Dendritic cell treated with granulocyte-macrophage colony-stimulating factor and Interleukin-4, amounts not matched to agents 40 ng/mL and 50 ng/mL, for 4 days (primary cell): ENCODE measurements at regions not wholly inside any gene's neighbourhood (a gene's known extent, or its start where the extent isn't known, plus 50 kb on each side); places are given as distances from the start of the nearest gene placed in this dataset.

Experiments used
- H3K27ac Mint-ChIP-seq: one replicate; pipeline ENCODE4 v1.8.0; 2022; ENCODE audit warnings: mild to moderate bottlenecking, mixed read lengths
- H3K27me3 Mint-ChIP-seq: one replicate; pipeline ENCODE4 v1.8.0; 2022; ENCODE audit warnings: mild to moderate bottlenecking, mixed read lengths
- H3K36me3 Mint-ChIP-seq: one replicate; pipeline ENCODE4 v1.8.0; 2022; ENCODE audit warnings: low read depth, mixed read lengths
- H3K4me1 Mint-ChIP-seq: one replicate; pipeline ENCODE4 v1.8.0; 2022; ENCODE audit warnings: low read depth, mixed read lengths
- H3K4me3 Mint-ChIP-seq: one replicate; pipeline ENCODE4 v1.8.0; 2022; ENCODE audit warnings: mild to moderate bottlenecking, moderate library complexity, mixed read lengths
- H3K9me3 Mint-ChIP-seq: one replicate; pipeline ENCODE4 v1.8.0; 2022; ENCODE audit warnings: mixed read lengths
- intact Hi-C: fragments of 100-400 bp; cut with micrococcal nuclease; formaldehyde crosslinking; loops from one replicate; pipeline ENCODE4 v1.15.0; 2022

DNA sequence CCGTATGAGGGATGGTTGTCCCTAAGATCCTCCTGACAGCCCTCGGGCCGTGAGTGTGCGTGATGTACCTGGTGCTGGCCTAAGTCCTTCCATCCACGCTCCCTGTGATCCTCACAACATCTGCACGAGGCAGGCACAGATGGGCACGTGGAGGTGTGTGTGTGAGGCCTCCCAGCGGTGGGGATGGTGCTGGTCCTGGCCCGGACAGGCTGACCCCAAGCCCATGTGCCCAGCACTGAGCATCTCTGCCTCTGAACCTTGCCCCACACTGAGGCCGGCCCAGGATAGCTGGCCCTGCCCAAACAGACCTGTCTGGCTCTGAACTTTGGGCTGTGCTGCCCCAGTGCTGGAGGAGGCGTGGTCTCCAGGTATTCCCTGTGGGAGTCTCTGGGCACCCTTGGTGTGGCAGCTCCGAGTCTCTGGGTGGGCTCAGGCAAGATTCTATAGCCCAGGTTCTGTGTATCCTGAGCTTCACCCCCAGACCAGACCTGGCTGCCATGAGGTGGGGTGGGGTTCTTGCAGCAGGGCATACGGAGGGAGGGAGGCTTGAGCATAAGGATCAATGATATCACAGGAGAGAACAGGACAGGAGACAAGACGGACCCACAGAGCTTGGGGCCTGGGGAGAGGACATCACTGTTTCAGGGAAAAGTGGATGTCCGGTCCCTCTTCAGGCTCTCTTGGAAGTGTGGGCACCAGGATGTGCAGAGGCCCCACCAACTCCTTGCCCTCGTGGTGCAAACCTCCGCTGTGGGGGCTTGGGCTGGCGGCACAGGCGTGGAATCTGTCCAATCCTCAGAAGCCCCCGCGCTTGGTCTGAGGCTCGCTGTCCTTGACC lies 881.8 kb downstream of the BRD1 start:
- Mint-ChIP-seq H3K27ac (no peak overlapping the region), H3K27me3 (no peaks in the 10 kb centered on the region), H3K4me3 (no peak overlapping the region), H3K4me1 (no peaks in the 10 kb centered on the region), H3K36me3 (no peaks in the 10 kb centered on the region), H3K9me3 (no peaks in the 10 kb centered on the region)
- intact Hi-C loops, result no loop called here

GRCh38 chr22:48944751-48945620 lies 882.7 kb downstream of the BRD1 start:
- intact Hi-C loops, result no loop called here
- Mint-ChIP-seq H3K4me3 (no peak overlapping the region), H3K4me1 (no peaks in the 10 kb centered on the region), H3K27me3 (no peaks in the 10 kb centered on the region), H3K36me3 (no peaks in the 10 kb centered on the region), H3K27ac (no peak overlapping the region), H3K9me3 (no peaks in the 10 kb centered on the region)

GRCh38 chr22:48944433-48944750 lies 883.3 kb downstream of the BRD1 start:
- intact Hi-C loops, result no loop called here
- Mint-ChIP-seq H3K4me3 (no peak overlapping the region), H3K9me3 (no peaks in the 10 kb centered on the region), H3K36me3 (no peaks in the 10 kb centered on the region), H3K27me3 (no peaks in the 10 kb centered on the region), H3K4me1 (no peaks in the 10 kb centered on the region), H3K27ac (no peak overlapping the region)

GRCh38 chr22:48943567-48944432 lies 883.9 kb downstream of the BRD1 start:
- Mint-ChIP-seq H3K27me3 (no peaks in the 10 kb centered on the region), H3K27ac (no peak overlapping the region), H3K36me3 (no peaks in the 10 kb centered on the region), H3K9me3 (no peaks in the 10 kb centered on the region), H3K4me1 (no peaks in the 10 kb centered on the region), H3K4me3 (no peak overlapping the region)
- intact Hi-C loops, result no loop called here

DNA sequence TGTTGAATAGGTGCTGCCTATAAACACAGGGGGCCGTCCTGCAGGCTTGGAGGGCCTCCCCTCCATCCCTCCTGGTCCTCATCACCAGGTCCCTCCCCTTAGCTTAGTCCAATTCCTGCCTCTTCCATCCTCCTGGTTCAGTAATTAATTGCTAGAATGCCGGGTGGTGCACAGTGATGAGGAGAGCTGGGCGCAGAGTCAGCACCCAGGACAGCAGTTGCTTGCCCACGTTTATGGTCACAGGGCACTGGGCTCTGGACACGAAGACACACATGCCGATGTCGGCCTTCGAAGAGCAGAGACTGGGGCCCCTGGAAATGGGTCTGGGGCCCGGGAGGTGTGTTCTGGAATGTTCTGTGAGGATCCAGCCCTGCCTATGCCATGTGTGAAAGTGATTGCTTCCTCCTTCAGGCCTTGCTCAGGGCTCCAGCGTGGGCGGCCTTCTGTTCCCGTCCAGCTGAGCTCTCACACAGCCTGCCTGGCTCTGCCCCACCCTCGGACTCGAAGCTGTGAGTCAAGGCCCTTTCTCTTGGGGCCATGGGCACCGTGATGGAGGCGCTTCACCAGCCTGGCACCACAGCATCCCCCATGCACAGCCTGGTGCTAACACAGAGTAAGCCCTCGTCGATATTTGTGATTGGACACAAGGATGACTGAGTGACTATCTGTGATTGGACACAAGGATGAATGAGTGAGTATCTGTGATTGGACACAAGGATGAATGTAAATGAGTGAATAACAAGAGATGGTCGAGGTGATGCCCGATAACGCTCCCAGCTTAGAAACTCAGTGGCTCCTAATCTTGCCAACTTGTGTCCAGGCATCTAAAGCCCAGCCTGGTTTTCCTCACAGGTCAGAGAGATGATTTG lies 884.7 kb downstream of the BRD1 start:
- no peaks in the 10 kb centered on the region for H3K36me3 Mint-ChIP-seq

DNA sequence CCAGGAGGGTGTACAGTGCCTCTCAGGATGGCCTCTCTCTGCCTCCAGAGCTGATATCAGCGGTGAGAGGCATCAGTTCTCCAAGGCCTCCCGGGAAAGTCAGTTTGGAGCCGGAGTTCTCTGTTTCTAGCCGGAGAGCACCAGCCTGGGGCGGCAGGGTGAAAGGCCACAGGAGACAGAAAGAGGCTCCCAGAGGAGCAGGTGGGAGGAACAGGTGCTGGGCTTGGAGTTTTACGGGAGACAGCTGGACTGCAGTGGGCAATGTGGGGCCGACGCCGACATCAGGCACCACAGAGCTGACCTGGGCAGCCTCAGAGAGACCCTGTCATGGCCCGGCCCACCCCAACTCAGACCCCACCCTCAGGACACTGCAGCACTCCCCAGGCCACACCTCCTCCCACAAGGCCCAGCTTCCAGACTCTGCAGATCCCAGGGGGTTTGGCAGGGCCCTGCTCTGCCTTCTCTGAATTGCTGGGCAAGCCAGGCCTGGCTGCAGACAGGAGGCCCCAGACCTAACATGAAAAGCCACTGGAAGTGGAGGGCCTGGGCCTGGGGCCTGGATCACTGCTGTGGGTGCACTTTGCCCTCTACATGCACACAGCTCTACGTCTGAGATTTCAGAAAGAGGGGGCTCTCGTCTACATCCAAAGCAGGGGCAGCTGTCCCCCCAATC lies 885.6 kb downstream of the BRD1 start:
- H3K4me3 Mint-ChIP-seq, result no peak overlapping the region
- H3K4me1 Mint-ChIP-seq, result no peaks in the 10 kb centered on the region
- no peak overlapping the region for H3K27ac Mint-ChIP-seq
- no peaks in the 10 kb centered on the region for H3K27me3 Mint-ChIP-seq
- H3K9me3 Mint-ChIP-seq, result no peaks in the 10 kb centered on the region
- intact Hi-C loops, result no loop called here
- no peaks in the 10 kb centered on the region for H3K36me3 Mint-ChIP-seq

More for the DNA sequence above, 884.7 kb downstream of the BRD1 start:
- H3K27me3 Mint-ChIP-seq, result no peaks in the 10 kb centered on the region
- no peak overlapping the region for H3K27ac Mint-ChIP-seq
- intact Hi-C loops, result no loop called here
- H3K4me3 Mint-ChIP-seq, result no peak overlapping the region
- no peaks in the 10 kb centered on the region for H3K4me1 Mint-ChIP-seq
- no peaks in the 10 kb centered on the region for H3K9me3 Mint-ChIP-seq

DNA sequence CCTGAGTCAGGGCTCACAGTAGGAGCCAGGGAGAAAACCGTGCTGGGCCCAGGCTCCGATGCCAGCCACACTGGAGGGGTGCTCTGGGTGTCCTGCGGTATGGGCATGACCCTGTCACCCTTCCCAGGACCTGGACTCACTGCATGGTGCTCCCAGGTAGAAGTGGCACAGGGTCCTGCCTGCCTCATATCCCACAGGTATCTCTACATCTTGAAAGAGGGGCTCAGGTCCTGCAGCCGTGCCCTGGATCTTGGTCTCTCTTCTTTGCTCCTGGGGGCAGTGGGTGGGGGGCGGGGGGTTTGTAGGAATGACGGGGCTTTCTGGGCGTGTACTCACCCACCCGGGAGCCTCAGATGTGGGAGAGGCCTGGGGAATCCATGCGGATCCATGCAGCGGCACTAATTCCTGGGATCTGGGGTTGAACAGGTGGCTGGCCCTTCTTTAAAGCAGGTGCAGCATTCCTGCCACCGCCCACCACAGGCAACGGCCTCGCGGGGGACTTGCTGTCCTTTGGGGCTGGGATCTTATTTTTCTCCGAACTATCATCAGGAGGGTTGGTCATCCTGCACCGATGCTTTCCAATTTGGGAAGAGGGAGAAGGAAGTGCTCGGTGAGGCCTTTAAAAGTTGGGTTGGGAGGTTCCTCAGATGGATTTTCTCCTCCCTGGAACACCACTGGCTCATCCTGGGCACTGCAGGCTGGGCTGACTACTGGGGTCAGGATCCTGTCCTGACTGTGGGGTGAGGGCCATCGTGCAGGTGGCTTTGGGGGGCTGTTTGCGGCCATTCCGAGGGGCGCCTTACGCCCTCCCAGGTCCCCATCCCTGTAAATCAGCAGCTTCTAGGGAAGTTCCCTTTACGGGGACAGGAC lies 886.4 kb downstream of the BRD1 start:
- intact Hi-C loops, result no loop called here
- Mint-ChIP-seq H3K4me3 (no peak overlapping the region), H3K27ac (no peak overlapping the region), H3K36me3 (no peaks in the 10 kb centered on the region), H3K27me3 (no peaks in the 10 kb centered on the region), H3K9me3 (no peaks in the 10 kb centered on the region), H3K4me1 (no peaks in the 10 kb centered on the region)

GRCh38 chr22:48940266-48941032 lies 887.2 kb downstream of the BRD1 start:
- Mint-ChIP-seq H3K4me1 (no peaks in the 10 kb centered on the region), H3K4me3 (no peak overlapping the region), H3K36me3 (no peaks in the 10 kb centered on the region), H3K27me3 (no peaks in the 10 kb centered on the region), H3K9me3 (no peaks in the 10 kb centered on the region), H3K27ac (no peak overlapping the region)
- intact Hi-C loops, result no loop called here

- no peaks in the 10 kb centered on the region for H3K4me1 Mint-ChIP-seq
- intact Hi-C loops, result no loop called here
- no peaks in the 10 kb centered on the region for H3K36me3 Mint-ChIP-seq
- peaks cover 3% of the 10 kb centered on the region for H3K9me3 Mint-ChIP-seq
- H3K27ac Mint-ChIP-seq, result no peak overlapping the region
- H3K27me3 Mint-ChIP-seq, result no peaks in the 10 kb centered on the region
- H3K4me3 Mint-ChIP-seq, result no peak overlapping the region
Measured at GRCh38 chr22:48939441-48940265, 888.0 kb downstream of the BRD1 start.

- H3K4me1 Mint-ChIP-seq, result no peaks in the 10 kb centered on the region
- H3K9me3 Mint-ChIP-seq, result peaks cover 10% of the 10 kb centered on the region
- H3K27me3 Mint-ChIP-seq, result no peaks in the 10 kb centered on the region
- no peak overlapping the region for H3K27ac Mint-ChIP-seq
- intact Hi-C loops, result no loop called here
- H3K4me3 Mint-ChIP-seq, result no peak overlapping the region
- H3K36me3 Mint-ChIP-seq, result no peaks in the 10 kb centered on the region
Measured at GRCh38 chr22:48938741-48939140, 888.9 kb downstream of the BRD1 start.

DNA sequence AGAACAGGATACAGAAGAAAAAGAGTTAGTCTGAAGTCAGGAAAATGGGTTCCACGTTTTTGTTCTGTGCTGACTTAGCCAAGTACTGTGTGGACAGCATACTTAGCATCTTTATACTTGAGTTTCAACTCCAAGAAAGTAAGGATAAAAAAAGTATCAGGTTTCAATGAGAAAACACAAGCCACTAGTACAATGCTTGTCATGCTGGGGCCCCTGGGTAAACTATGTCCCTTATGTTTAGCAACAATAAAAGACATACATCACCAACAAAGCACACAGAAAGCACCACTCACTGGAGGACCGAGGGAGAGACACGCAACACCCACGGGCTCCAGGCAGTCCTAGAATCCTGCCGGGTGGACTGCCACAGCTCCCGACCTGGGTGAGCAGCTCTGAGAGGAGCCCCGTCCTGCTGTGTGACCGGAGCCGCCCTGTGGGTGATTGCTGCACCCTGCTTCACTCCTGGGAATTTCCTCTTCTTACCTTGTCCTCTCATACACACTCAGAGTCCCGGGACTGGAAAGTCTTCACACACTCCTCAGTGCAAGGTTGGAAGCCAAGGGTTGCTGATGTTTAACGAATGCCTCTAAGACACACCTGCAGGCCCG lies 890.5 kb downstream of the BRD1 start:
- H3K9me3 Mint-ChIP-seq, result peaks cover 10% of the 10 kb centered on the region
- no peaks in the 10 kb centered on the region for H3K36me3 Mint-ChIP-seq
- intact Hi-C loops, result no loop called here
- H3K27me3 Mint-ChIP-seq, result no peaks in the 10 kb centered on the region
- no peak overlapping the region for H3K27ac Mint-ChIP-seq
- H3K4me1 Mint-ChIP-seq, result no peaks in the 10 kb centered on the region
- H3K4me3 Mint-ChIP-seq, result no peak overlapping the region
